ENCODE measurements at regions not wholly inside any gene's neighbourhood (a gene's known extent, or its start where the extent isn't known, plus 50 kb on each side); places are given as distances from the start of the nearest gene placed in this dataset.

- TF ChIP-seq CTCF (conservative IDR thresholded peaks at IDR 0.05) (no peak), ZFX (IDR thresholded peaks at IDR 0.05) (no peak)
Observed at GRCh38 chr9:79801459-79801858, 229.7 kb downstream of the TLE4 start.

Data from C4-2B (cell line).